Tibial artery (tissue), 4 donors: ENCODE measurements at regions not wholly inside any gene's neighbourhood (a gene's known extent, or its start where the extent isn't known, plus 50 kb on each side); places are given as distances from the start of the nearest gene placed in this dataset.
A peak's percentile ranks its signal among the peaks of the same experiment; 100 is the strongest.

Source experiments
- DNase-seq, 2 donors: peaks; one replicate each; pipeline ENCODE4 v3.0.0-alpha.2; 2019
- H3K27ac ChIP-seq, 2 donors: fragments of 200-600 bp; sonication (generic) in 1 of 2; 1 replicate in 1 of 2; 2 replicates in 1 of 2; pipeline ENCODE4 v1.5.1; 2018 to 2019; ENCODE audit warnings: mild to moderate bottlenecking in 1 of 2
- H3K27me3 ChIP-seq, 2 donors: fragments of 200-600 bp; sonication (generic) in 1 of 2; one replicate each; pipeline versions ENCODE4 v1.5.1 to v1.6.0; 2016 to 2019
- H3K36me3 ChIP-seq, 3 donors: fragments of 200-600 bp; sonication (generic) in 2 of 3; one replicate each; pipeline ENCODE4 v1.5.1; 2016 to 2019; ENCODE audit warnings: mild to moderate bottlenecking in 2 of 3
- H3K4me1 ChIP-seq, 4 donors: fragments of 200-600 bp; sonication (generic) in 2 of 4; 1 replicate in 3 of 4; 2 replicates in 1 of 4; pipeline ENCODE4 v1.5.1; 2016 to 2019
- H3K4me3 ChIP-seq, 2 donors: fragments of 200-600 bp; sonication (generic) in 1 of 2; 1 replicate in 1 of 2; 2 replicates in 1 of 2; pipeline ENCODE4 v1.5.1; 2018 to 2019; ENCODE audit warnings: mild to moderate bottlenecking in 2 of 2
- H3K9me3 ChIP-seq, 3 donors: fragments of 200-600 bp; sonication (generic) in 1 of 3; one replicate each; pipeline ENCODE4 v1.5.1; 2016 to 2019
- CTCF ChIP-seq, 2 experiments: fragments of 200-600 bp in 1 of 2; fragments of 450-650 bp in 1 of 2; IDR thresholded peaks; one replicate each; pipeline ENCODE4 v1.5.1; 2017 to 2019; ENCODE audit warnings: antibody characterized with exemption in 2 of 2, mild to moderate bottlenecking in 1 of 2, moderate library complexity in 1 of 2
- intact Hi-C: fragments of 100-400 bp; cut with DNase I; formaldehyde crosslinking; loops from one replicate; pipeline ENCODE4 v1.15.0; 2023; ENCODE audit warnings: low total_unique reads

DNA sequence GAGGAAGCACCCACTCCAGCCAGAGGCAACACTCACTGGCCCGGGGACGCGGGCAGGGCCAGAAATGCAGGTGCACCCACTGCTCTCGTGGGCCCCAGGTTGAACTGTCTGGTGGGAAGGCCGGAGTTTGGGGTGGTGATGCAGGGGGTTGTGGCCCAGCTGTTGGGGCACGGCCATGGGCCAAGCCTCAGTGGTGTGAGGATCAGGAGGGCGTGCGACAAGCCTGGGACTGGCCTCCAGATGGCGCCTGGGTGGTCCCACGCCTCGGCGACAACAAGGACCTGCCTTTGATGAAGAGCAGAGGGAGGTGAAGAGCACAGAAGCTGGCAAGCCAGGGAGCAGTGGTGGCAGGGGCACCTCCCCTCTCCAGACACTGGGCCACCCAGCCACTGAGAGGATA is 240.8 kb downstream of the BRD1 start:
- no peaks in the 10 kb centered on the region for H3K9me3 ChIP-seq
- H3K4me3 ChIP-seq, result no peak overlapping the region
- peak in 1 of 2 donors; percentile 50 for DNase-seq
- intact Hi-C loops, result no loop called here
- no peak overlapping the region for H3K27ac ChIP-seq
- H3K27me3 ChIP-seq, result peaks cover 0 to 5% of the 10 kb centered on the region in 2 donors
- no peak for TF ChIP-seq CTCF (IDR thresholded peaks at IDR 0.05)
- no peaks in the 10 kb centered on the region for H3K4me1 ChIP-seq
- no peaks in the 10 kb centered on the region for H3K36me3 ChIP-seq

- Histone ChIP-seq H3K9me3 (no peaks in the 10 kb centered on the region), H3K4me1 (no peaks in the 10 kb centered on the region), H3K4me3 (no peak overlapping the region), H3K27me3 (peaks cover 0 to 5% of the 10 kb centered on the region in 2 donors), H3K27ac (no peak overlapping the region), H3K36me3 (no peaks in the 10 kb centered on the region)
- no peak for TF ChIP-seq CTCF (IDR thresholded peaks at IDR 0.05)
- peak in 1 of 2 donors; percentile 43 for DNase-seq
- intact Hi-C loops, result no loop called here
Observed at GRCh38 chr22:49586244-49586748, 241.4 kb downstream of the BRD1 start.

DNA sequence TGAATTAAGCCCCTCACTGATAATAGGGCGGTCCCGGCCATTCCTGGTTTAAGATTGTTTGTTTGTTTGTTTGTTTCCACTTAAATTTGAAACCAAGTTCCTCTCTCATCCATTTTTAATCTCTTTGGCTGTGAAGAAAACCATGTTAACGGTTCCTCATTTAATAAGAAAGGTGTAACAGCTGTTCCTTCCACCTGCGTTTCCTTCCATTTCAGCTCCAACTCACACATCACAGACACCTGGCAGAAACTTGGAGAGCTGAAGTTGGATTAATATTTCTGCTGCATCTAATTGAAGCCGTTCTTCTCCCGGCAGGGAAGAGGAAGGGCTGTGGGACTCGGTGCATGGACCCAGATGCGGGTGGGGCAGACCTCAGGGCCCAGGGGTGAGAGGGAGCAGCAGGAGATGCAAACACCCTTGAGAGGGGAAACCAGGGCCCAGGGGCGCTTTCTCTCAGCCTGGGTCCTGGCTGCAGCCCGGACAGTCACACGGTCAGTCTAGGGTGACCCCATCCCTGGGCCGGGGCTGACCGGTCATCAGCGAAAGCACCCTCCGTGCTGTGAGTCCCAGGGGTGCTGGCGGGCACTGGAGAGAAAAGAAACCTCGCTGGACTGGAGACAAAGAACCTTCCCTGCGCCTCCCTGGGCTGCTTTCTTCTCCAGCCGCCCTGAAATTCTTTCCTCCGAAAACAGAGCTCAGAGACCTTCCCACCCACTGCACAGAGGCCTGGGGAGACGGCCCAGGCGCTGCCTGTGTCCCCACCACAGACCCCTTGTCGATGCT is 242.0 kb downstream of the BRD1 start:
- no peak for TF ChIP-seq CTCF (IDR thresholded peaks at IDR 0.05)
- intact Hi-C loops, result no loop called here
- H3K27ac ChIP-seq, result no peak overlapping the region
- H3K4me3 ChIP-seq, result no peak overlapping the region
- H3K4me1 ChIP-seq, result no peaks in the 10 kb centered on the region
- no peaks in the 10 kb centered on the region for H3K36me3 ChIP-seq
- no peaks in the 10 kb centered on the region for H3K9me3 ChIP-seq
- peak in 1 of 2 donors; percentile 42 for DNase-seq
- H3K27me3 ChIP-seq, result peaks cover 0 to 5% of the 10 kb centered on the region in 2 donors

GRCh38 chr22:49583886-49584505 is 243.7 kb downstream of the BRD1 start:
- intact Hi-C loops, result no loop called here
- peak in 1 of 2 donors; percentile 27 for DNase-seq
- Histone ChIP-seq H3K27me3 (no peaks in the 10 kb centered on the region), H3K4me3 (no peak overlapping the region), H3K4me1 (no peaks in the 10 kb centered on the region), H3K36me3 (no peaks in the 10 kb centered on the region), H3K27ac (no peak overlapping the region), H3K9me3 (peaks cover 0 to 7% (median 6%) of the 10 kb centered on the region in 3 donors)
- TF ChIP-seq CTCF (IDR thresholded peaks at IDR 0.05), result no peak

DNA sequence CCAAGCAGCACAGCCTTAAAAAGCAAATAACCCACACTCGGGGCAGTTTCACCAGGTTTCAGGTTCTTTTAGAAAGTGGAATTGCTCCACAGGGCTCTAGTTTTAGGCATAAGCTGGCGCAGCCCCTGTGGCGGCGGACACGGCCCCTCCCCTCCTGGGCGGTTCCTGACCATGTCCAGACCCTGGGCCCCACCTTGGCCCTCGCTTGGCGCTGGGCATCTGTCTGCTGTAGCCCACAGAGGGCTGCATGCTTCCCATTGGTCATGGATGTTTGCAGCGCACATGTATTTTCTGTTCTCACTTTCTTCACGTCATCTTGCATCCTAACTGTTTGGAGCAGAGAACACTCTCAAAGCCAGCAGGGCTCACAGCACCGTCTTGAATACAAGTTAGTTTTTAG is 244.3 kb downstream of the BRD1 start:
- no peak for TF ChIP-seq CTCF (IDR thresholded peaks at IDR 0.05)
- Histone ChIP-seq H3K9me3 (peaks cover 0 to 9% (median 7%) of the 10 kb centered on the region in 3 donors), H3K36me3 (no peaks in the 10 kb centered on the region), H3K4me1 (no peaks in the 10 kb centered on the region), H3K27ac (no peak overlapping the region), H3K4me3 (no peak overlapping the region), H3K27me3 (no peaks in the 10 kb centered on the region)
- DNase-seq, result peak in 1 of 2 donors; percentile 35
- intact Hi-C loops, result no loop called here
